Endothelial cell of umbilical vein (primary cell): ENCODE measurements at regions not wholly inside any gene's neighbourhood (a gene's known extent, or its start where the extent isn't known, plus 50 kb on each side); places are given as distances from the start of the nearest gene placed in this dataset.
"Not testable (repeated sequence)": the region's sequence is repeated elsewhere in the genome, so short reads cannot be mapped to it uniquely, and the experiment has no call there.

Experiments used
- BruUV-seq: library from RNA; stranded (reverse); fragments of 400-500 nt; replicated peaks from 2 replicates; lab custom pipeline; 2021; lab: Mats Ljungman, UMichigan
- CTCF ChIA-PET: fragments of 300-600, 350-600 bp; sonication (Branson Sonifier 250); formaldehyde crosslinking; loops from one replicate; lab custom pipeline; 2021; ENCODE audit warnings: antibody characterized with exemption, inconsistent platforms; lab: Charles Lee
- POLR2A ChIA-PET: fragments of 300-600, 350-600 bp; sonication (Branson Sonifier 250); formaldehyde crosslinking; loops from one replicate; lab custom pipeline; 2021; ENCODE audit warnings: antibody characterized with exemption, inconsistent platforms; lab: Charles Lee
- DNase-seq: peaks from one replicate; pipeline ENCODE4 v3.0.0-alpha.2; 2011; ENCODE audit warnings: low read depth, low spot score
- FAIRE-seq: peaks from 2 replicates; lab custom pipeline; 2011; peaks lifted over from hg19 to GRCh38; lab: Jason Lieb, UNC
- H2AFZ ChIP-seq: 2 replicates; pipeline ENCODE4 v1.6.0; 2012; ENCODE audit warnings: low read depth, low read length, control low read depth, inconsistent platforms
- H3K27ac ChIP-seq: 2 replicates; pipeline ENCODE4 v1.5.1; 2011; ENCODE audit warnings: low read depth, mild to moderate bottlenecking, control low read depth, low read length, moderate library complexity; ENCODE audit not compliant: insufficient read depth
- H3K27me3 ChIP-seq, 2 experiments: 2 replicates each; pipeline versions ENCODE4 v1.6.0 to v1.6.1; 2011; ENCODE audit warnings: low read length in 2 of 2, mixed read lengths in 1 of 2; ENCODE audit not compliant: control insufficient read depth in 2 of 2, insufficient read depth in 2 of 2
- H3K36me3 ChIP-seq, 2 experiments: 2 replicates in 1 of 2; 3 replicates in 1 of 2; pipeline ENCODE4 v1.5.1; 2011; ENCODE audit warnings: low read length in 2 of 2, mild to moderate bottlenecking in 1 of 2, moderate library complexity in 1 of 2; ENCODE audit not compliant: control insufficient read depth in 2 of 2, insufficient read depth in 2 of 2; ENCODE audit errors: extremely low read depth in 1 of 2
- H3K4me1 ChIP-seq: 3 replicates; pipeline ENCODE4 v1.5.1; 2011; ENCODE audit warnings: mild to moderate bottlenecking, low read length; ENCODE audit not compliant: control insufficient read depth, insufficient read depth; ENCODE audit errors: extremely low read depth
- H3K4me2 ChIP-seq: 2 replicates; pipeline ENCODE4 v1.6.1; 2011; ENCODE audit warnings: low read length, control low read depth, mixed read lengths; ENCODE audit not compliant: insufficient read depth
- H3K4me3 ChIP-seq, 3 experiments: fragments of 200-600 bp in 1 of 3; sonication (generic), shearing (Covaris generic) in 1 of 3; replicated peaks in 1 of 3; 2 replicates each; pipeline ENCODE4 v1.5.1; 2011 to 2016; ENCODE audit warnings: control low read depth in 3 of 3, low read length in 3 of 3, mild to moderate bottlenecking in 2 of 3, inconsistent platforms in 1 of 3, low read depth in 1 of 3, moderate library complexity in 1 of 3; ENCODE audit not compliant: insufficient read depth in 1 of 3
- H3K79me2 ChIP-seq: 2 replicates; pipeline ENCODE4 v1.6.0; 2012; ENCODE audit warnings: low read length, inconsistent platforms; ENCODE audit not compliant: control insufficient read depth, insufficient read depth
- H3K9ac ChIP-seq: replicated peaks from 2 replicates; pipeline ENCODE3; 2011; ENCODE audit warnings: low read length, control low read depth; ENCODE audit not compliant: insufficient read depth; ENCODE audit errors: extremely low read depth
- H3K9me1 ChIP-seq: replicated peaks from 3 replicates; pipeline ENCODE4 v1.6.0; 2011; ENCODE audit warnings: mild to moderate bottlenecking, low read length; ENCODE audit not compliant: control insufficient read depth, insufficient read depth; ENCODE audit errors: extremely low read depth
- H3K9me3 ChIP-seq: replicated peaks from 2 replicates; pipeline ENCODE4 v1.5.1; 2012; ENCODE audit warnings: low read length, inconsistent platforms; ENCODE audit not compliant: control insufficient read depth, insufficient read depth
- H4K20me1 ChIP-seq: replicated peaks from 2 replicates; pipeline ENCODE3; 2011; ENCODE audit warnings: mild to moderate bottlenecking, low read length; ENCODE audit not compliant: control insufficient read depth, insufficient read depth; ENCODE audit errors: extremely low read depth
- EZH2 ChIP-seq: IDR thresholded peaks from 2 replicates; pipeline ENCODE4 v1.6.1; 2012; ENCODE audit warnings: borderline replicate concordance, low read depth, mild to moderate bottlenecking, moderate library complexity, low read length, inconsistent platforms; ENCODE audit not compliant: severe bottlenecking
- JUN ChIP-seq: IDR thresholded peaks from 2 replicates; pipeline ENCODE4 v1.6.1; 2011; ENCODE audit warnings: borderline replicate concordance, low read depth; ENCODE audit not compliant: insufficient read length, insufficient read depth
- dilution Hi-C: fragments of 300-500 bp; cut with MboI; formaldehyde crosslinking; loops from one replicate; pipeline ENCODE4 v1.15.0; 2019; ENCODE audit warnings: low sequenced_read_pairs; ENCODE audit not compliant: extremely low pct_ligation_motif_present
- intact Hi-C: fragments of 100-400 bp; cut with micrococcal nuclease; formaldehyde crosslinking; loops from one replicate; pipeline ENCODE4 v1.10.0; 2022

- Histone ChIP-seq H3K79me2 (no peaks in the 10 kb centered on the region), H3K9me3 (no peaks in the 10 kb centered on the region), H3K9ac (no peak overlapping the region), H3K36me3 (no peaks in the 10 kb centered on the region), H3K4me1 (peaks cover 20% of the 10 kb centered on the region), H3K4me3 (no peak overlapping the region), H3K9me1 (no peaks in the 10 kb centered on the region), H3K4me2 (peak overlapping the region; percentile 79), H3K27ac (peak overlapping the region; percentile 32), H2AFZ (peak overlapping the region; percentile 66), H4K20me1 (no peaks in the 10 kb centered on the region), H3K27me3 (no peaks in the 10 kb centered on the region)
- FAIRE-seq (peak; percentile 81), DNase-seq (peak; percentile 82)
- no TSS peak for BruUV-seq
- intact Hi-C loops: no loop called here
- POLR2A ChIA-PET: no interaction called here
- dilution Hi-C loops: no loop called here
- CTCF ChIA-PET: interaction anchor here (0.9 to 2.6 kb wide), 5 partner anchors 9 to 54 kb away, joined by 3 to 9 read pairs (median 3); no protein-coding TSS in a partner anchor
- TF ChIP-seq EZH2 (no peak), JUN (peak; percentile 5)
Observed at GRCh38 chr7:116408166-116408565, 91.4 kb upstream of the CAV2 start.

- DNase-seq, BruUV-seq, H3K4me3 ChIP-seq, dilution Hi-C loops, H3K9ac ChIP-seq, H3K36me3 ChIP-seq, H3K79me2 ChIP-seq, H2AFZ ChIP-seq, H4K20me1 ChIP-seq, H3K9me1 ChIP-seq, H3K27ac ChIP-seq, intact Hi-C loops, H3K9me3 ChIP-seq, H3K27me3 ChIP-seq, POLR2A ChIA-PET, FAIRE-seq, H3K4me2 ChIP-seq: not testable (repeated sequence)
- H3K4me1 ChIP-seq: peaks cover 20% of the 10 kb centered on the region
- CTCF ChIA-PET: interaction anchor here (1.0 to 2.6 kb wide), 4 partner anchors 9 to 34 kb away, joined by 3 to 9 read pairs (median 4); no protein-coding TSS in a partner anchor
Observed at GRCh38 chr7:116408831-116409453, 90.6 kb upstream of the CAV2 start.

- H3K4me3 ChIP-seq, H3K9ac ChIP-seq, H3K27me3 ChIP-seq, H3K9me3 ChIP-seq, BruUV-seq, H3K79me2 ChIP-seq, H3K9me1 ChIP-seq, FAIRE-seq, H3K4me2 ChIP-seq, dilution Hi-C loops, H2AFZ ChIP-seq, H3K36me3 ChIP-seq, POLR2A ChIA-PET, H3K27ac ChIP-seq, H4K20me1 ChIP-seq, CTCF ChIA-PET, DNase-seq, intact Hi-C loops: not testable (repeated sequence)
- H3K4me1 ChIP-seq: peaks cover 20% of the 10 kb centered on the region
Observed at GRCh38 chr7:116410694-116411093, 88.8 kb upstream of the CAV2 start.
